Loucy (cell line): ENCODE measurements at regions not wholly inside any gene's neighbourhood (a gene's known extent, or its start where the extent isn't known, plus 50 kb on each side); places are given as distances from the start of the nearest gene placed in this dataset.

ENCODE experiments used
- H2AFZ ChIP-seq: fragments of 200-600 bp; sonication (generic); 2 replicates; pipeline ENCODE4 v1.6.0; 2016; ENCODE audit warnings: antibody characterized with exemption, mild to moderate bottlenecking, low read length, moderate library complexity
- H3F3A ChIP-seq: fragments of 200-600 bp; 2 replicates; pipeline ENCODE4 v1.6.0; 2016; ENCODE audit warnings: antibody characterized with exemption, low read depth, mild to moderate bottlenecking
- H3K27me3 ChIP-seq: fragments of 200-600 bp; sonication (generic); 2 replicates; pipeline ENCODE4 v1.6.1; 2014; ENCODE audit warnings: low read length, mild to moderate bottlenecking; ENCODE audit not compliant: insufficient read depth, poor library complexity, severe bottlenecking
- H3K36me3 ChIP-seq: fragments of 200-600 bp; sonication (generic); 2 replicates; pipeline ENCODE4 v1.6.1; 2016; ENCODE audit warnings: low read length; ENCODE audit not compliant: insufficient read depth
- H3K4me1 ChIP-seq: fragments of 200-600 bp; sonication (generic); 2 replicates; pipeline ENCODE4 v1.5.1; 2014; ENCODE audit warnings: low read length, mild to moderate bottlenecking; ENCODE audit not compliant: insufficient read depth, poor library complexity, severe bottlenecking
- H3K4me2 ChIP-seq: fragments of 200-600 bp; sonication (generic); 2 replicates; pipeline ENCODE4 v1.6.0; 2014; ENCODE audit warnings: antibody characterized with exemption, low read length, low read depth, mild to moderate bottlenecking; ENCODE audit not compliant: poor library complexity, severe bottlenecking
- H3K4me3 ChIP-seq: fragments of 200-600 bp; sonication (generic); 2 replicates; pipeline ENCODE4 v1.5.1; 2014; ENCODE audit warnings: low read length, mild to moderate bottlenecking, mixed read lengths; ENCODE audit not compliant: poor library complexity, severe bottlenecking
- H3K79me2 ChIP-seq: fragments of 200-600 bp; sonication (generic); 2 replicates; pipeline ENCODE4 v1.6.1; 2014; ENCODE audit warnings: low read length; ENCODE audit not compliant: insufficient read depth
- H3K9ac ChIP-seq: fragments of 200-600 bp; sonication (generic); 2 replicates; pipeline ENCODE4 v1.6.0; 2014; ENCODE audit warnings: mild to moderate bottlenecking, low read depth, low read length, moderate library complexity; ENCODE audit not compliant: poor library complexity, severe bottlenecking
- H3K9me2 ChIP-seq: fragments of 200-600 bp; sonication (generic); replicated peaks from 2 replicates; pipeline ENCODE4 v1.6.1; 2016; ENCODE audit warnings: low read depth, low read length, mixed read lengths
- H3K9me3 ChIP-seq: fragments of 200-600 bp; sonication (generic); 2 replicates; pipeline ENCODE4 v1.6.1; 2014; ENCODE audit warnings: mild to moderate bottlenecking, antibody characterized with exemption, low read length, low read depth; ENCODE audit not compliant: insufficient read depth
- H4K20me1 ChIP-seq: fragments of 200-600 bp; sonication (generic); 2 replicates; pipeline ENCODE4 v1.6.0; 2014; ENCODE audit warnings: antibody characterized with exemption, low read length, mild to moderate bottlenecking; ENCODE audit not compliant: insufficient read depth, poor library complexity, severe bottlenecking
- CTCF ChIP-seq: fragments of 200-600 bp; sonication (generic); conservative IDR thresholded peaks from 2 replicates; pipeline ENCODE4 v1.5.1; 2014; ENCODE audit warnings: mild to moderate bottlenecking, antibody characterized with exemption, low read length
- EZH2phosphoT487 ChIP-seq: fragments of 200-600 bp; IDR thresholded peaks from 2 replicates; pipeline ENCODE4 v1.6.1; 2018; ENCODE audit warnings: antibody characterized with exemption, mild to moderate bottlenecking, moderate library complexity, borderline replicate concordance

GRCh38 chr20:12383821-12384220, 466.1 kb downstream of the BTBD3 start:
- H3K27me3 ChIP-seq, result no peaks in the 10 kb centered on the region
- H3K4me2 ChIP-seq, result no peak overlapping the region
- TF ChIP-seq CTCF (no peak), EZH2phosphoT487 (no peak)
- H3K9me3 ChIP-seq, result no peaks in the 10 kb centered on the region
- H3K4me1 ChIP-seq, result no peaks in the 10 kb centered on the region
- H3F3A ChIP-seq, result no peaks in the 10 kb centered on the region
- no peaks in the 10 kb centered on the region for H3K79me2 ChIP-seq
- H3K9me2 ChIP-seq, result no peaks in the 10 kb centered on the region
- no peak overlapping the region for H3K4me3 ChIP-seq
- H2AFZ ChIP-seq, result no peak overlapping the region
- no peaks in the 10 kb centered on the region for H4K20me1 ChIP-seq
- H3K36me3 ChIP-seq, result no peaks in the 10 kb centered on the region
- no peak overlapping the region for H3K9ac ChIP-seq

GRCh38 chr20:12386821-12387220, 469.1 kb downstream of the BTBD3 start:
- no peaks in the 10 kb centered on the region for H3K27me3 ChIP-seq

GRCh38 chr20:12391099-12391498, 473.4 kb downstream of the BTBD3 start:
- H3K4me2 ChIP-seq, result no peak overlapping the region
- TF ChIP-seq EZH2phosphoT487 (no peak), CTCF (no peak)

More at GRCh38 chr20:12386821-12387220, 469.1 kb downstream of the BTBD3 start:
- Histone ChIP-seq H3K4me1 (no peaks in the 10 kb centered on the region), H3K4me2 (no peak overlapping the region), H3F3A (no peaks in the 10 kb centered on the region), H3K9ac (no peak overlapping the region), H3K36me3 (no peaks in the 10 kb centered on the region), H2AFZ (0 out of 2 replicates have a peak overlapping the region, but pooled peaks have one; percentile 27), H3K79me2 (no peaks in the 10 kb centered on the region), H4K20me1 (no peaks in the 10 kb centered on the region), H3K4me3 (no peak overlapping the region), H3K9me2 (no peaks in the 10 kb centered on the region), H3K9me3 (no peaks in the 10 kb centered on the region)
- TF ChIP-seq EZH2phosphoT487 (no peak), CTCF (no peak)

More at GRCh38 chr20:12391099-12391498, 473.4 kb downstream of the BTBD3 start:
- Histone ChIP-seq H2AFZ (no peak overlapping the region), H3K9ac (no peak overlapping the region), H3K36me3 (no peaks in the 10 kb centered on the region), H3F3A (no peaks in the 10 kb centered on the region), H3K9me2 (no peaks in the 10 kb centered on the region), H4K20me1 (no peaks in the 10 kb centered on the region), H3K4me1 (no peaks in the 10 kb centered on the region), H3K79me2 (no peaks in the 10 kb centered on the region), H3K9me3 (no peaks in the 10 kb centered on the region), H3K4me3 (no peak overlapping the region), H3K27me3 (no peaks in the 10 kb centered on the region)
